ENCODE measurements at regions not wholly inside any gene's neighbourhood (a gene's known extent, or its start where the extent isn't known, plus 50 kb on each side); places are given as distances from the start of the nearest gene placed in this dataset.

GRCh38 chr18:33944493-33944892, 280.2 kb downstream of the NOL4 start (continued):
- TF ChIP-seq, protein P1, sequence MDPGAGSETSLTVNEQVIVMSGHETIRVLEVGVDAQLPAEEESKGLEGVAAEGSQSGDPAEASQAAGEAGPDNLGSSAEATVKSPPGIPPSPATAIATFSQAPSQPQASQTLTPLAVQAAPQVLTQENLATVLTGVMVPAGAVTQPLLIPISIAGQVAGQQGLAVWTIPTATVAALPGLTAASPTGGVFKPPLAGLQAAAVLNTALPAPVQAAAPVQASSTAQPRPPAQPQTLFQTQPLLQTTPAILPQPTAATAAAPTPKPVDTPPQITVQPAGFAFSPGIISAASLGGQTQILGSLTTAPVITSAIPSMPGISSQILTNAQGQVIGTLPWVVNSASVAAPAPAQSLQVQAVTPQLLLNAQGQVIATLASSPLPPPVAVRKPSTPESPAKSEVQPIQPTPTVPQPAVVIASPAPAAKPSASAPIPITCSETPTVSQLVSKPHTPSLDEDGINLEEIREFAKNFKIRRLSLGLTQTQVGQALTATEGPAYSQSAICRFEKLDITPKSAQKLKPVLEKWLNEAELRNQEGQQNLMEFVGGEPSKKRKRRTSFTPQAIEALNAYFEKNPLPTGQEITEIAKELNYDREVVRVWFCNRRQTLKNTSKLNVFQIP (CRISPR knock-in tag; IDR thresholded peaks at IDR 0.05; ENCODE audit: borderline replicate concordance, low read depth), result no peak
- no peak for TF ChIP-seq ISL1 (CRISPR knock-in tag; IDR thresholded peaks at IDR 0.05)
- TF ChIP-seq, protein P2, sequence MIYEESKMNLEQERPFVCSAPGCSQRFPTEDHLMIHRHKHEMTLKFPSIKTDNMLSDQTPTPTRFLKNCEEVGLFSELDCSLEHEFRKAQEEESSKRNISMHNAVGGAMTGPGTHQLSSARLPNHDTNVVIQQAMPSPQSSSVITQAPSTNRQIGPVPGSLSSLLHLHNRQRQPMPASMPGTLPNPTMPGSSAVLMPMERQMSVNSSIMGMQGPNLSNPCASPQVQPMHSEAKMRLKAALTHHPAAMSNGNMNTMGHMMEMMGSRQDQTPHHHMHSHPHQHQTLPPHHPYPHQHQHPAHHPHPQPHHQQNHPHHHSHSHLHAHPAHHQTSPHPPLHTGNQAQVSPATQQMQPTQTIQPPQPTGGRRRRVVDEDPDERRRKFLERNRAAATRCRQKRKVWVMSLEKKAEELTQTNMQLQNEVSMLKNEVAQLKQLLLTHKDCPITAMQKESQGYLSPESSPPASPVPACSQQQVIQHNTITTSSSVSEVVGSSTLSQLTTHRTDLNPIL (CRISPR knock-in tag; IDR thresholded peaks at IDR 0.05; ENCODE audit: low read depth), result no peak
- no peak for TF ChIP-seq CSRNP3 (CRISPR knock-in tag; IDR thresholded peaks at IDR 0.05)
- no peak for TF ChIP-seq CSDC2 (CRISPR knock-in tag; IDR thresholded peaks at IDR 0.05)

DNA sequence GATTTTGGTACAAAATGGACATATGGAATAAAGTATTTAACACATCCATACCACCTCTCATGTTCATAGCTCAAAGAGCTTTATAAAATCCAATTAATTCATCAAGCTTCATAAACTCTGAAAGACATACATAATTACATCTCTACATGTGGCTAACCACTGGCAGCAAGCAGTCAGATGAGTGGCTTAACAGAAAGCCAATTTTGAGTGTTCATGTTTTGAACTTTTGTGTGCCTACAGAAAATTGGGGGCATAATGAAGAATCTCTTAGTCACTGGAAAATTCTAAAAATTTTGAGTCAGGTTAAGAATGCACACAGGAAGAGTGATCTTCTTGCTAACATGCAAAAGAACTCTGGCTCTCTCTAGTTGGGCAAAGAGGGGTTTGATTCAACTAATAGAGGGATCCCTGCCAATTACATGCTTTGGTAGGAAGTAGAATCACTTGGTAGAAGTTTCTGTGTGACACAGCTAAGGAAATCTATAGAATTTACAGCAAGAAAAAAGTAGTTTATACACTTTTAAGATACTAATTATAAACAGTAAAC, 287.4 kb downstream of the NOL4 start:
- no peak for TF ChIP-seq TOX (CRISPR knock-in tag; IDR thresholded peaks at IDR 0.05; ENCODE audit: borderline replicate concordance)
- TF ChIP-seq ZNF8 (CRISPR knock-in tag; IDR thresholded peaks at IDR 0.05), result no peak
- TF ChIP-seq, protein P3, sequence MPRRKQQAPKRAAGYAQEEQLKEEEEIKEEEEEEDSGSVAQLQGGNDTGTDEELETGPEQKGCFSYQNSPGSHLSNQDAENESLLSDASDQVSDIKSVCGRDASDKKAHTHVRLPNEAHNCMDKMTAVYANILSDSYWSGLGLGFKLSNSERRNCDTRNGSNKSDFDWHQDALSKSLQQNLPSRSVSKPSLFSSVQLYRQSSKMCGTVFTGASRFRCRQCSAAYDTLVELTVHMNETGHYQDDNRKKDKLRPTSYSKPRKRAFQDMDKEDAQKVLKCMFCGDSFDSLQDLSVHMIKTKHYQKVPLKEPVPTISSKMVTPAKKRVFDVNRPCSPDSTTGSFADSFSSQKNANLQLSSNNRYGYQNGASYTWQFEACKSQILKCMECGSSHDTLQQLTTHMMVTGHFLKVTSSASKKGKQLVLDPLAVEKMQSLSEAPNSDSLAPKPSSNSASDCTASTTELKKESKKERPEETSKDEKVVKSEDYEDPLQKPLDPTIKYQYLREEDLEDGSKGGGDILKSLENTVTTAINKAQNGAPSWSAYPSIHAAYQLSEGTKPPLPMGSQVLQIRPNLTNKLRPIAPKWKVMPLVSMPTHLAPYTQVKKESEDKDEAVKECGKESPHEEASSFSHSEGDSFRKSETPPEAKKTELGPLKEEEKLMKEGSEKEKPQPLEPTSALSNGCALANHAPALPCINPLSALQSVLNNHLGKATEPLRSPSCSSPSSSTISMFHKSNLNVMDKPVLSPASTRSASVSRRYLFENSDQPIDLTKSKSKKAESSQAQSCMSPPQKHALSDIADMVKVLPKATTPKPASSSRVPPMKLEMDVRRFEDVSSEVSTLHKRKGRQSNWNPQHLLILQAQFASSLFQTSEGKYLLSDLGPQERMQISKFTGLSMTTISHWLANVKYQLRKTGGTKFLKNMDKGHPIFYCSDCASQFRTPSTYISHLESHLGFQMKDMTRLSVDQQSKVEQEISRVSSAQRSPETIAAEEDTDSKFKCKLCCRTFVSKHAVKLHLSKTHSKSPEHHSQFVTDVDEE (CRISPR knock-in tag; IDR thresholded peaks at IDR 0.05), result no peak
- TF ChIP-seq ZNF565 (CRISPR knock-in tag; conservative IDR thresholded peaks at IDR 0.05; ENCODE audit: low read depth), result no peak
- TF ChIP-seq ESRRG (CRISPR knock-in tag; IDR thresholded peaks at IDR 0.05), result no peak
- TF ChIP-seq ZC3H10 (CRISPR knock-in tag; IDR thresholded peaks at IDR 0.05), result no peak
- no peak for TF ChIP-seq TCF4 (CRISPR knock-in tag; IDR thresholded peaks at IDR 0.05; ENCODE audit: borderline replicate concordance)
- TF ChIP-seq, protein P2 (CRISPR knock-in tag; IDR thresholded peaks at IDR 0.05; ENCODE audit: low read depth), result no peak
- no peak for TF ChIP-seq RARB (CRISPR knock-in tag; IDR thresholded peaks at IDR 0.05)
- TF ChIP-seq, protein P4, sequence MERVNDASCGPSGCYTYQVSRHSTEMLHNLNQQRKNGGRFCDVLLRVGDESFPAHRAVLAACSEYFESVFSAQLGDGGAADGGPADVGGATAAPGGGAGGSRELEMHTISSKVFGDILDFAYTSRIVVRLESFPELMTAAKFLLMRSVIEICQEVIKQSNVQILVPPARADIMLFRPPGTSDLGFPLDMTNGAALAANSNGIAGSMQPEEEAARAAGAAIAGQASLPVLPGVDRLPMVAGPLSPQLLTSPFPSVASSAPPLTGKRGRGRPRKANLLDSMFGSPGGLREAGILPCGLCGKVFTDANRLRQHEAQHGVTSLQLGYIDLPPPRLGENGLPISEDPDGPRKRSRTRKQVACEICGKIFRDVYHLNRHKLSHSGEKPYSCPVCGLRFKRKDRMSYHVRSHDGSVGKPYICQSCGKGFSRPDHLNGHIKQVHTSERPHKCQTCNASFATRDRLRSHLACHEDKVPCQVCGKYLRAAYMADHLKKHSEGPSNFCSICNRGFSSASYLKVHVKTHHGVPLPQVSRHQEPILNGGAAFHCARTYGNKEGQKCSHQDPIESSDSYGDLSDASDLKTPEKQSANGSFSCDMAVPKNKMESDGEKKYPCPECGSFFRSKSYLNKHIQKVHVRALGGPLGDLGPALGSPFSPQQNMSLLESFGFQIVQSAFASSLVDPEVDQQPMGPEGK (CRISPR knock-in tag; IDR thresholded peaks at IDR 0.05; ENCODE audit: borderline replicate concordance), result no peak
- no peak for TF ChIP-seq PPARA (CRISPR knock-in tag; IDR thresholded peaks at IDR 0.05; ENCODE audit: borderline replicate concordance)
- TF ChIP-seq ZNF70 (CRISPR knock-in tag; IDR thresholded peaks at IDR 0.05), result no peak
- TF ChIP-seq SNAI2 (CRISPR knock-in tag; IDR thresholded peaks at IDR 0.05), result no peak
- no peak for TF ChIP-seq OSR1 (CRISPR knock-in tag; IDR thresholded peaks at IDR 0.05)
- TF ChIP-seq, protein P1 (CRISPR knock-in tag; IDR thresholded peaks at IDR 0.05; ENCODE audit: borderline replicate concordance, low read depth), result no peak
- no peak for TF ChIP-seq BACH2 (CRISPR knock-in tag; IDR thresholded peaks at IDR 0.05; ENCODE audit: borderline replicate concordance)
- TF ChIP-seq ARNTL (CRISPR knock-in tag; IDR thresholded peaks at IDR 0.05; ENCODE audit: borderline replicate concordance, low read depth), result no peak
- no peak for TF ChIP-seq ZFP3 (CRISPR knock-in tag; IDR thresholded peaks at IDR 0.05)
- no peak for ATAC-seq

Measured in SK-N-SH treated with all-trans-retinoic acid at 6 μM for 48 hours (cell line).